H9 (cell line): ENCODE measurements at regions not wholly inside any gene's neighbourhood (a gene's known extent, or its start where the extent isn't known, plus 50 kb on each side); places are given as distances from the start of the nearest gene placed in this dataset.
A peak's percentile ranks its signal among the peaks of the same experiment; 100 is the strongest.

Source experiments
- DNase-seq: peaks from one replicate; pipeline ENCODE4 v3.0.0-alpha.2; 2017
- H2AFZ ChIP-seq: one replicate; pipeline ENCODE4 v1.6.1; 2013; ENCODE audit warnings: mild to moderate bottlenecking, low read length, control low read depth, moderate library complexity
- H2AK5ac ChIP-seq: 2 replicates; pipeline ENCODE4 v1.6.1; 2013; ENCODE audit warnings: low read length, control low read depth, mixed read lengths; ENCODE audit not compliant: insufficient read length
- H2BK120ac ChIP-seq: one replicate; pipeline ENCODE4 v1.6.1; 2013; ENCODE audit warnings: low read depth, mild to moderate bottlenecking, low read length, control low read depth, inconsistent platforms; ENCODE audit not compliant: poor library complexity, severe bottlenecking
- H2BK12ac ChIP-seq: 2 replicates; pipeline ENCODE4 v1.6.1; 2013; ENCODE audit warnings: low read length, control low read depth, mixed read lengths, low read depth; ENCODE audit not compliant: insufficient read length
- H2BK15ac ChIP-seq: 2 replicates; pipeline ENCODE4 v1.6.1; 2013; ENCODE audit warnings: low read depth, low read length, control low read depth
- H2BK20ac ChIP-seq: one replicate; pipeline ENCODE4 v1.6.1; 2013; ENCODE audit warnings: low read depth, mild to moderate bottlenecking, low read length, control low read depth, inconsistent platforms; ENCODE audit not compliant: poor library complexity, severe bottlenecking
- H2BK5ac ChIP-seq: 2 replicates; pipeline ENCODE4 v1.6.1; 2013; ENCODE audit warnings: low read length, control low read depth, mixed read lengths; ENCODE audit not compliant: insufficient read length
- H3K14ac ChIP-seq: 2 replicates; pipeline ENCODE4 v1.6.1; 2013; ENCODE audit warnings: low read length, control low read depth; ENCODE audit not compliant: insufficient read depth
- H3K18ac ChIP-seq: 2 replicates; pipeline ENCODE4 v1.6.1; 2013; ENCODE audit warnings: low read depth, mild to moderate bottlenecking, mixed read lengths, low read length, control low read depth; ENCODE audit not compliant: insufficient read length
- H3K23ac ChIP-seq: 2 replicates; pipeline ENCODE4 v1.6.1; 2013; ENCODE audit warnings: low read length, control low read depth, mixed read lengths, low read depth; ENCODE audit not compliant: insufficient read length
- H3K23me2 ChIP-seq: 2 replicates; pipeline ENCODE4 v1.6.1; 2013; ENCODE audit warnings: low read depth, mild to moderate bottlenecking, mixed read lengths, low read length, control low read depth; ENCODE audit not compliant: insufficient read length, poor library complexity, severe bottlenecking
- H3K27ac ChIP-seq: 2 replicates; pipeline ENCODE4 v1.5.1; 2013; ENCODE audit warnings: low read length, control low read depth, mixed read lengths, low read depth; ENCODE audit not compliant: insufficient read length
- H3K27me3 ChIP-seq: 2 replicates; pipeline ENCODE4 v1.6.1; 2013; ENCODE audit warnings: low read length, control low read depth, inconsistent platforms; ENCODE audit not compliant: insufficient read depth
- H3K4ac ChIP-seq: 2 replicates; pipeline ENCODE4 v1.6.1; 2013; ENCODE audit warnings: low read depth, mild to moderate bottlenecking, control low read depth, inconsistent platforms, low read length, moderate library complexity
- H3K4me1 ChIP-seq: 2 replicates; pipeline ENCODE4 v1.6.1; 2013; ENCODE audit warnings: low read length, control low read depth, inconsistent platforms; ENCODE audit not compliant: insufficient read depth
- H3K4me2 ChIP-seq: 2 replicates; pipeline ENCODE4 v1.6.1; 2013; ENCODE audit warnings: low read length, control low read depth, mixed read lengths; ENCODE audit not compliant: insufficient read length, insufficient read depth
- H3K56ac ChIP-seq: 2 replicates; pipeline ENCODE4 v1.6.1; 2013; ENCODE audit warnings: low read depth, mild to moderate bottlenecking, mixed read lengths, low read length, control low read depth; ENCODE audit not compliant: insufficient read length
- H3K79me1 ChIP-seq: 2 replicates; pipeline ENCODE4 v1.6.1; 2013; ENCODE audit warnings: low read depth, mild to moderate bottlenecking, moderate library complexity, low read length, control low read depth, inconsistent platforms; ENCODE audit not compliant: insufficient read depth, poor library complexity, severe bottlenecking
- H3K79me2 ChIP-seq: 2 replicates; pipeline ENCODE4 v1.6.1; 2013; ENCODE audit warnings: low read length, control low read depth, inconsistent platforms; ENCODE audit not compliant: insufficient read depth
- H3K9ac ChIP-seq: 2 replicates; pipeline ENCODE4 v1.6.1; 2013; ENCODE audit warnings: low read length, control low read depth, mixed read lengths; ENCODE audit not compliant: insufficient read length; ENCODE audit errors: extremely low read depth
- H3K9me3 ChIP-seq: one replicate; pipeline ENCODE4 v1.6.1; 2013; ENCODE audit warnings: low read depth, low read length, inconsistent platforms; ENCODE audit not compliant: control insufficient read depth
- H3T11ph ChIP-seq: one replicate; pipeline ENCODE4 v1.6.1; 2013; ENCODE audit warnings: mild to moderate bottlenecking, low read length, control low read depth, inconsistent platforms
- H4K20me1 ChIP-seq: one replicate; pipeline ENCODE4 v1.6.1; 2013; ENCODE audit not compliant: control insufficient read depth, insufficient read length, insufficient read depth
- H4K5ac ChIP-seq: 2 replicates; pipeline ENCODE4 v1.6.1; 2013; ENCODE audit warnings: low read depth, mild to moderate bottlenecking, mixed read lengths, low read length, control low read depth; ENCODE audit not compliant: insufficient read length
- H4K8ac ChIP-seq: replicated peaks from 2 replicates; pipeline ENCODE4 v1.6.1; 2013; ENCODE audit warnings: low read length, control low read depth, mixed read lengths, low read depth; ENCODE audit not compliant: insufficient read length
- H4K91ac ChIP-seq: 2 replicates; pipeline ENCODE4 v1.6.1; 2013; ENCODE audit warnings: low read depth, mild to moderate bottlenecking, moderate library complexity, mixed read lengths, low read length, control low read depth; ENCODE audit not compliant: insufficient read length
- H3K27ac Mint-ChIP-seq, 3 experiments: 2 replicates in 2 of 3; 3 replicates in 1 of 3; pipeline ENCODE4 v1.8.0; 2020 to 2021; ENCODE audit warnings: mixed read lengths in 3 of 3, mild to moderate bottlenecking in 1 of 3, moderate library complexity in 1 of 3
- H3K27me3 Mint-ChIP-seq: 2 replicates; pipeline ENCODE4 v1.8.0; 2021; ENCODE audit warnings: low read depth, mild to moderate bottlenecking, moderate library complexity, mixed read lengths
- H3K36me3 Mint-ChIP-seq, 3 experiments: 2 replicates in 2 of 3; 3 replicates in 1 of 3; pipeline ENCODE4 v1.8.0; 2020 to 2021; ENCODE audit warnings: low read depth in 3 of 3, mixed read lengths in 3 of 3; ENCODE audit not compliant: insufficient read depth in 1 of 3
- H3K4me1 Mint-ChIP-seq, 2 experiments: 2 replicates each; pipeline ENCODE4 v1.8.0; 2020; ENCODE audit warnings: mixed read lengths in 2 of 2
- H3K4me3 Mint-ChIP-seq, 2 experiments: 2 replicates in 1 of 2; 3 replicates in 1 of 2; pipeline ENCODE4 v1.8.0; 2020 to 2021; ENCODE audit warnings: mild to moderate bottlenecking in 2 of 2, mixed read lengths in 2 of 2, moderate library complexity in 1 of 2
- H3K9me3 Mint-ChIP-seq, 2 experiments: 2 replicates in 1 of 2; 3 replicates in 1 of 2; pipeline ENCODE4 v1.8.0; 2020; ENCODE audit warnings: mild to moderate bottlenecking in 2 of 2, mixed read lengths in 2 of 2, moderate library complexity in 1 of 2
- WGBS: extraction: QIAGEN DNeasy Blood & Tissue Kit; methylation state at CpG from one replicate; pipeline ENCODE4 v1.1.7; 2013; ENCODE audit warnings: missing lambda C conversion rate, low lambda C conversion rate, mixed read lengths; ENCODE audit not compliant: insufficient read length; ENCODE audit errors: extremely low coverage; 5-methylcytosine and 5-hydroxymethylcytosine counted together
- TF ChIP-seq, protein P1 (sequence below): fragments of 200-600 bp; sonication (generic); conservative IDR thresholded peaks from 3 replicates; pipeline ENCODE4 v1.8.0; 2021; ENCODE audit warnings: antibody characterized with exemption, mild to moderate bottlenecking

DNA sequence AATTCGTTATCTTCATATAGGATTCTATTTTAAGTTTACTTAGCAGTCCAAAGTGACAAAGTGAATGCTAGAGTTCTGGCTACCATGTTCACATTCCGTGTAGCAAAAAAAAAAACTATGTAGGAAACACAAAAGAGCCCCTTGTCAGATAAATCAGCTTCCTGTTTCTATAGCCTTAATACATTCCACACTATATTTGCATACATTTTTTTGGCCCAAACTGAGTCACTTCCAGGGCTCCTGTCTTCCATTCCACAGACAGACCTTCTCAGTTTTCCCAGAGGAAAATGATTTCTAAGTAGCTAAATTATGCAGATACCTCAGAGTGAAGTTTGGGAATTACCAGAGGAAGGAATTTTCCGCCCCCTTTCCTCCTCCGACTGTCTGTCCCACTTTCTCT is 841.9 kb upstream of the HS3ST1 start:
- no peak overlapping the region for H3K56ac ChIP-seq
- no peaks in the 10 kb centered on the region for H4K20me1 ChIP-seq
- no peak overlapping the region for H3K23ac ChIP-seq
- TF ChIP-seq, protein P1, sequence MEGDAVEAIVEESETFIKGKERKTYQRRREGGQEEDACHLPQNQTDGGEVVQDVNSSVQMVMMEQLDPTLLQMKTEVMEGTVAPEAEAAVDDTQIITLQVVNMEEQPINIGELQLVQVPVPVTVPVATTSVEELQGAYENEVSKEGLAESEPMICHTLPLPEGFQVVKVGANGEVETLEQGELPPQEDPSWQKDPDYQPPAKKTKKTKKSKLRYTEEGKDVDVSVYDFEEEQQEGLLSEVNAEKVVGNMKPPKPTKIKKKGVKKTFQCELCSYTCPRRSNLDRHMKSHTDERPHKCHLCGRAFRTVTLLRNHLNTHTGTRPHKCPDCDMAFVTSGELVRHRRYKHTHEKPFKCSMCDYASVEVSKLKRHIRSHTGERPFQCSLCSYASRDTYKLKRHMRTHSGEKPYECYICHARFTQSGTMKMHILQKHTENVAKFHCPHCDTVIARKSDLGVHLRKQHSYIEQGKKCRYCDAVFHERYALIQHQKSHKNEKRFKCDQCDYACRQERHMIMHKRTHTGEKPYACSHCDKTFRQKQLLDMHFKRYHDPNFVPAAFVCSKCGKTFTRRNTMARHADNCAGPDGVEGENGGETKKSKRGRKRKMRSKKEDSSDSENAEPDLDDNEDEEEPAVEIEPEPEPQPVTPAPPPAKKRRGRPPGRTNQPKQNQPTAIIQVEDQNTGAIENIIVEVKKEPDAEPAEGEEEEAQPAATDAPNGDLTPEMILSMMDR = no peak
- H2AFZ ChIP-seq = no peak overlapping the region
- H4K8ac ChIP-seq = no peak overlapping the region
- no peak overlapping the region for H4K91ac ChIP-seq
- no peak overlapping the region for H2BK12ac ChIP-seq
- no peaks in the 10 kb centered on the region for H3K27me3 ChIP-seq
- Mint-ChIP-seq H3K4me1 (peaks cover 5 to 7% of the 10 kb centered on the region in 2 experiments; a peak in 2 of 4 replicates), H3K36me3 (no peaks in the 10 kb centered on the region; a peak in 2 of 7 replicates), H3K27me3 (no peaks in the 10 kb centered on the region), H3K27ac (peak overlapping the region in 2 of 3 experiments; percentile 65 to 79; a peak in 2 of 7 replicates), H3K9me3 (peaks cover 2% of the 10 kb centered on the region in 2 experiments; a peak in 3 of 5 replicates), H3K4me3 (no peak overlapping the region)
- no peak overlapping the region for H3T11ph ChIP-seq
- no peak overlapping the region for H2BK15ac ChIP-seq
- H3K79me2 ChIP-seq = no peaks in the 10 kb centered on the region
- no peak overlapping the region for H2BK120ac ChIP-seq
- H3K4me2 ChIP-seq = no peak overlapping the region
- H3K4ac ChIP-seq = no peak overlapping the region
- no peak overlapping the region for H4K5ac ChIP-seq
- H3K9me3 ChIP-seq = no peaks in the 10 kb centered on the region
- no CpG with 5 or more reads among the region's 4 CpGs for WGBS
- H3K79me1 ChIP-seq = no peaks in the 10 kb centered on the region
- no peaks in the 10 kb centered on the region for H3K4me1 ChIP-seq
- H2AK5ac ChIP-seq = no peak overlapping the region
- H3K9ac ChIP-seq = no peak overlapping the region
- no peak overlapping the region for H2BK5ac ChIP-seq
- no peak overlapping the region for H3K27ac ChIP-seq
- H3K18ac ChIP-seq = no peak overlapping the region
- H2BK20ac ChIP-seq = no peak overlapping the region
- H3K23me2 ChIP-seq = no peaks in the 10 kb centered on the region
- no peak overlapping the region for H3K14ac ChIP-seq
- DNase-seq = no peak
